ENCODE measurements at regions not wholly inside any gene's neighbourhood (a gene's known extent, or its start where the extent isn't known, plus 50 kb on each side); places are given as distances from the start of the nearest gene placed in this dataset.

- DNase-seq (ENCODE audit: low read depth in 2 of 2), result no peak
These were observed 94.3 kb upstream of the BHLHE23 start for GRCh38 chr20:63100926-63101699.

GRCh38 chr20:63100174-63100925 lies 93.6 kb upstream of the BHLHE23 start:
- DNase-seq (ENCODE audit: low read depth in 2 of 2), result no peak

- DNase-seq (ENCODE audit: low read depth in 2 of 2), result no peak
These were observed 92.9 kb upstream of the BHLHE23 start for GRCh38 chr20:63099456-63100173.

- DNase-seq (ENCODE audit: low read depth in 2 of 2), result no peak
These were observed 91.5 kb upstream of the BHLHE23 start for GRCh38 chr20:63098195-63098810.

GRCh38 chr20:63097336-63097831 lies 90.6 kb upstream of the BHLHE23 start:
- no peak for DNase-seq (ENCODE audit: low read depth in 2 of 2)

- DNase-seq (ENCODE audit: low read depth in 2 of 2), result no peak
These were observed 90.0 kb upstream of the BHLHE23 start for GRCh38 chr20:63096681-63097335.

GRCh38 chr20:63095718-63096654 lies 89.2 kb upstream of the BHLHE23 start:
- no peak for DNase-seq (ENCODE audit: low read depth in 2 of 2)

GRCh38 chr20:63094767-63095499 lies 88.2 kb upstream of the BHLHE23 start:
- no peak for DNase-seq (ENCODE audit: low read depth in 2 of 2)

- DNase-seq (ENCODE audit: low read depth in 2 of 2), result no peak
These were observed 87.4 kb upstream of the BHLHE23 start for GRCh38 chr20:63093966-63094766.

- no peak for DNase-seq (ENCODE audit: low read depth in 2 of 2)
These were observed 86.0 kb upstream of the BHLHE23 start for GRCh38 chr20:63092660-63093215.

- DNase-seq (ENCODE audit: low read depth in 2 of 2), result no peak
These were observed 85.3 kb upstream of the BHLHE23 start for GRCh38 chr20:63091901-63092659.

- DNase-seq (ENCODE audit: low read depth in 2 of 2), result no peak
These were observed 84.2 kb upstream of the BHLHE23 start for GRCh38 chr20:63090682-63091571.

GRCh38 chr20:63090052-63090451 lies 83.3 kb upstream of the BHLHE23 start:
- DNase-seq (ENCODE audit: low read depth in 2 of 2), result no peak

GRCh38 chr20:63089051-63089907 lies 82.5 kb upstream of the BHLHE23 start:
- DNase-seq (ENCODE audit: low read depth in 2 of 2), result no peak

- no peak for DNase-seq (ENCODE audit: low read depth in 2 of 2)
These were observed 81.3 kb upstream of the BHLHE23 start for GRCh38 chr20:63087872-63088680.
